A549 (cell line): ENCODE measurements at regions not wholly inside any gene's neighbourhood (a gene's known extent, or its start where the extent isn't known, plus 50 kb on each side); places are given as distances from the start of the nearest gene placed in this dataset.

Source experiments
- ATAC-seq, 2 experiments: fragments of 200-7000 bp in 1 of 2; fragments of >200 bp in 1 of 2; cut with Nextera tagmentation in 1 of 2; cut with Tn5 transposase in 1 of 2; 3 replicates each; pipeline versions ENCODE4 v1.8.0 to v1.9.1; 2018 to 2020; ENCODE audit warnings: mild to moderate bottlenecking in 1 of 2, moderate library complexity in 1 of 2
- CTCF ChIA-PET: fragments of 300-600 bp; sonication (Branson Sonifier 250); formaldehyde crosslinking; extraction: SDS; loops from one replicate; lab custom pipeline; 2021; ENCODE audit warnings: antibody characterized with exemption, inconsistent platforms; lab: Yijun Ruan, JAX
- POLR2A ChIA-PET: fragments of 350-600 bp; formaldehyde crosslinking; extraction: SDS; loops from one replicate; lab custom pipeline; 2021; ENCODE audit warnings: antibody characterized with exemption, inconsistent platforms; lab: Yijun Ruan, JAX
- DNase-seq, 2 experiments: peaks; one replicate each; pipeline versions ENCODE4 v3.0.0 to v3.0.0-alpha.2; 2011 to 2016; ENCODE audit warnings: low read depth in 1 of 2, low spot score in 1 of 2
- FAIRE-seq: peaks from 2 replicates; lab custom pipeline; 2011; peaks lifted over from hg19 to GRCh38; lab: Jason Lieb, UNC
- H3K27ac ChIP-seq, 2 experiments: fragments of >200 bp; sonication (Bioruptor Twin); formaldehyde crosslinking; 3 replicates each; pipeline ENCODE4 v1.5.1; 2016 to 2017
- H3K4me1 ChIP-seq: fragments of >200 bp; sonication (Bioruptor Twin); formaldehyde crosslinking; 3 replicates; pipeline ENCODE4 v1.6.1; 2016
- H3K4me2 ChIP-seq: fragments of >200 bp; sonication (Bioruptor Twin); formaldehyde crosslinking; 3 replicates; pipeline ENCODE4 v1.6.1; 2016
- H3K4me3 ChIP-seq: fragments of >200 bp; sonication (Bioruptor Twin); formaldehyde crosslinking; 3 replicates; pipeline ENCODE4 v1.5.1; 2016
- H3K9me3 ChIP-seq: fragments of >200 bp; sonication (Bioruptor Twin); formaldehyde crosslinking; 3 replicates; pipeline ENCODE4 v1.6.1; 2016
- BCL3 ChIP-seq: fragments of >200 bp; sonication (Bioruptor Twin); formaldehyde crosslinking; IDR thresholded peaks from 3 replicates; pipeline ENCODE4 v1.6.1; 2016
- BHLHE40 ChIP-seq: IDR thresholded peaks from 2 replicates; pipeline ENCODE4 v1.6.1; 2012; ENCODE audit warnings: low read depth, low read length, inconsistent platforms
- CBX8 ChIP-seq: fragments of 200-600 bp; sonication (generic); IDR thresholded peaks from 2 replicates; pipeline ENCODE4 v1.6.1; 2016
- ESRRA ChIP-seq: fragments of 150-350 bp; IDR thresholded peaks from 2 replicates; pipeline ENCODE4 v1.6.1; 2014; ENCODE audit warnings: mild to moderate bottlenecking, low read length, borderline replicate concordance
- FOSB ChIP-seq: fragments of 250-450 bp; sonication (Bioruptor Pico); IDR thresholded peaks from 2 replicates; pipeline ENCODE4 v1.5.0; 2020; ENCODE audit warnings: mild to moderate bottlenecking, moderate library complexity
- FOXS1 ChIP-seq: fragments of 250-450 bp; sonication (Bioruptor Pico); IDR thresholded peaks from 2 replicates; pipeline ENCODE4 v1.5.0; 2020; ENCODE audit warnings: mild to moderate bottlenecking, moderate library complexity
- HEYL ChIP-seq: fragments of 250-450 bp; sonication (Bioruptor Pico); IDR thresholded peaks from 2 replicates; pipeline ENCODE4 v1.8.0; 2021; ENCODE audit warnings: mild to moderate bottlenecking, moderate library complexity
- KDM5A ChIP-seq: fragments of 200-600 bp; sonication (generic); IDR thresholded peaks from 2 replicates; pipeline ENCODE4 v1.6.1; 2016; ENCODE audit warnings: antibody characterized with exemption, mild to moderate bottlenecking
- MAX ChIP-seq: IDR thresholded peaks from 2 replicates; pipeline ENCODE4 v1.6.1; 2012
- MAZ ChIP-seq: fragments of 150-350 bp; IDR thresholded peaks from 2 replicates; pipeline ENCODE4 v1.6.1; 2014; ENCODE audit warnings: antibody characterized with exemption, low read depth, low read length, borderline replicate concordance
- MYC ChIP-seq: IDR thresholded peaks from 2 replicates; pipeline ENCODE4 v1.6.1; 2012; ENCODE audit warnings: mild to moderate bottlenecking, inconsistent platforms, low read length, improper control_type of control experiment, borderline replicate concordance
- NFE2L2 ChIP-seq: fragments of 150-350 bp; conservative IDR thresholded peaks from 2 replicates; pipeline ENCODE4 v1.6.1; 2014; ENCODE audit warnings: low read length
- NR3C1 ChIP-seq: fragments of >200 bp; sonication (Bioruptor Twin); formaldehyde crosslinking; IDR thresholded peaks from 3 replicates; pipeline ENCODE4 v1.6.1; 2017
- PBX3 ChIP-seq: IDR thresholded peaks from 2 replicates; pipeline ENCODE4 v1.6.1; 2012
- PHF8 ChIP-seq: fragments of 200-600 bp; sonication (generic); IDR thresholded peaks from 2 replicates; pipeline ENCODE4 v1.6.1; 2016; ENCODE audit warnings: low read depth, mild to moderate bottlenecking, antibody characterized with exemption, moderate library complexity, borderline replicate concordance
- POLR2A ChIP-seq: IDR thresholded peaks from 2 replicates; pipeline ENCODE4 v1.6.1; 2012; ENCODE audit warnings: mild to moderate bottlenecking, low read length
- RAD21 ChIP-seq, 2 experiments: fragments of >200 bp in 1 of 2; sonication (Bioruptor Twin) in 1 of 2; formaldehyde crosslinking in 1 of 2; IDR thresholded peaks in 1 of 2; conservative IDR thresholded peaks in 1 of 2; 2 replicates in 1 of 2; 3 replicates in 1 of 2; pipeline ENCODE4 v1.6.1; 2012 to 2018; ENCODE audit warnings: inconsistent platforms in 1 of 2
- SMC3 ChIP-seq: fragments of >200 bp; sonication (Bioruptor Twin); formaldehyde crosslinking; IDR thresholded peaks from 3 replicates; pipeline ENCODE4 v1.6.1; 2018; ENCODE audit warnings: inconsistent platforms
- ZSCAN20 ChIP-seq: fragments of 250-450 bp; sonication (Bioruptor Pico); IDR thresholded peaks from 2 replicates; pipeline ENCODE4 v1.8.0; 2022; ENCODE audit warnings: mild to moderate bottlenecking, moderate library complexity
- WGBS: methylation state at CpG from one replicate; pipeline ENCODE4 v1.1.6; 2017; ENCODE audit errors: missing lambda C conversion rate; 5-methylcytosine and 5-hydroxymethylcytosine counted together
- TF ChIP-seq, protein P1 (sequence below): fragments of 250-450 bp; sonication (Bioruptor Pico); IDR thresholded peaks from 2 replicates; pipeline ENCODE4 v1.5.0; 2021; ENCODE audit warnings: mild to moderate bottlenecking, moderate library complexity, borderline replicate concordance

GRCh38 chr5:53180538-53180937, 71.0 kb upstream of the MOCS2 start:
- FAIRE-seq: no peak
- CTCF ChIA-PET: no interaction called here

GRCh38 chr5:53180991-53181390, 71.4 kb upstream of the MOCS2 start:
- Histone ChIP-seq H3K4me2 (no peak overlapping the region), H3K4me1 (no peaks in the 10 kb centered on the region), H3K4me3 (no peak overlapping the region), H3K27ac (no peak overlapping the region), H3K9me3 (peaks cover 3% of the 10 kb centered on the region; the same call in 2 of the 3 replicates)
- ChIA-PET CTCF (interaction anchor here (1.8 kb wide), 1 partner anchor 11 kb away, joined by 7 read pairs; no protein-coding TSS in a partner anchor), POLR2A (no interaction called here)
- DNase-seq (no peak), FAIRE-seq (no peak), ATAC-seq (no peak)
- WGBS: 67% methylated on average over 1 of the region's 1 CpG
- TF ChIP-seq KDM5A (no peak), PBX3 (no peak), FOXS1 (CRISPR knock-in tag) (no peak), SMC3 (no peak), ESRRA (no peak), MAX (no peak), RAD21 (conservative IDR thresholded peaks at IDR 0.05 in 1 of 2, IDR thresholded peaks at IDR 0.05 in 1 of 2) (no peak), FOSB (CRISPR knock-in tag) (no peak), NFE2L2 (no peak)

More at GRCh38 chr5:53180538-53180937, 71.0 kb upstream of the MOCS2 start:
- DNase-seq (no peak), ATAC-seq (no peak)
- no peak for TF ChIP-seq HEYL (CRISPR knock-in tag)
- no peak for TF ChIP-seq NR3C1
- no peak for TF ChIP-seq BCL3
- Histone ChIP-seq H3K27ac (no peak overlapping the region), H3K4me3 (no peak overlapping the region), H3K4me1 (no peaks in the 10 kb centered on the region), H3K4me2 (no peak overlapping the region), H3K9me3 (peaks cover 3% of the 10 kb centered on the region; the same call in 1 of the 3 replicates)
- WGBS: 81% methylated on average over 5 of the region's 5 CpGs
- POLR2A ChIA-PET: no interaction called here

DNA sequence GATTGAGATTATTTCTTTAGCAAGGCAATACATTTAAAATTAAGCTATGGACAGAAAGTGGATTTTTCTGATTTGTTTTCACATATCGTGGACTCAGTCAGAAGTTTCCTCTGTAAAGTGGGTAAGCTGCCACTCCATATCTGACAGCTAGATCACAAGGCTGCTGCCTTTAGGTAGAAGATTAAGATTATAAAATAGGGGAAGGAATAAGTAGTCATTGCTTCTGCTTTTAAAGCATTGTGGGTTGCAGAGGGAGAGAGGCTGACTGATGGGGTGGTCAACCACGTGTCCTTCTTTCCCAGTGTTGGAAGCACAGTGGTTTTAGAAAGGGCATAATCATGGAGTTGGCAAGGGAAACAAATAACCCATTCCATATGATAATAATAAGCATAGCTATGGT, 74.3 kb upstream of the MOCS2 start:
- FAIRE-seq (no peak), ATAC-seq (no peak)
- Histone ChIP-seq H3K9me3 (no peaks in the 10 kb centered on the region; the same call in 2 of the 3 replicates), H3K4me3 (no peak overlapping the region)
- 66% methylated on average over 2 of the region's 2 CpGs for WGBS
- no peak for TF ChIP-seq CBX8
- TF ChIP-seq BCL3: no peak
- no peak for TF ChIP-seq BHLHE40
- no peak for TF ChIP-seq NR3C1
- TF ChIP-seq, protein P1, sequence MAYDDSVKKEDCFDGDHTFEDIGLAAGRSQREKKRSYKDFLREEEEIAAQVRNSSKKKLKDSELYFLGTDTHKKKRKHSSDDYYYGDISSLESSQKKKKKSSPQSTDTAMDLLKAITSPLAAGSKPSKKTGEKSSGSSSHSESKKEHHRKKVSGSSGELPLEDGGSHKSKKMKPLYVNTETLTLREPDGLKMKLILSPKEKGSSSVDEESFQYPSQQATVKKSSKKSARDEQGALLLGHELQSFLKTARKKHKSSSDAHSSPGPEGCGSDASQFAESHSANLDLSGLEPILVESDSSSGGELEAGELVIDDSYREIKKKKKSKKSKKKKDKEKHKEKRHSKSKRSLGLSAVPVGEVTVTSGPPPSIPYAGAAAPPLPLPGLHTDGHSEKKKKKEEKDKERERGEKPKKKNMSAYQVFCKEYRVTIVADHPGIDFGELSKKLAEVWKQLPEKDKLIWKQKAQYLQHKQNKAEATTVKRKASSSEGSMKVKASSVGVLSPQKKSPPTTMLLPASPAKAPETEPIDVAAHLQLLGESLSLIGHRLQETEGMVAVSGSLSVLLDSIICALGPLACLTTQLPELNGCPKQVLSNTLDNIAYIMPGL (CRISPR knock-in tag): no peak
- no peak for TF ChIP-seq PHF8
- TF ChIP-seq MAZ: no peak
- no peak for TF ChIP-seq POLR2A
- TF ChIP-seq MYC: no peak
- TF ChIP-seq ZSCAN20: no peak
- TF ChIP-seq, all 56 proteins: peak for 0
- DNase-seq: no peak
- Histone ChIP-seq H3K4me1 (no peaks in the 10 kb centered on the region), H3K27ac (no peak overlapping the region), H3K4me2 (no peak overlapping the region)
- ChIA-PET CTCF (interaction anchor here (1.0 to 1.2 kb wide), 2 partner anchors 18 to 1035 kb away, joined by 3 read pairs; no protein-coding TSS in a partner anchor), POLR2A (no interaction called here)
